Keratinocyte (primary cell): ENCODE measurements at regions not wholly inside any gene's neighbourhood (a gene's known extent, or its start where the extent isn't known, plus 50 kb on each side); places are given as distances from the start of the nearest gene placed in this dataset.
"Not testable (repeated sequence)": the region's sequence is repeated elsewhere in the genome, so short reads cannot be mapped to it uniquely, and the experiment has no call there.

ENCODE experiments used
- DNase-seq: peaks from one replicate; pipeline ENCODE4 v3.0.0-alpha.2; 2011; ENCODE audit warnings: low read depth, missing footprints, low spot score
- FAIRE-seq: peaks from 2 replicates; lab custom pipeline; 2011; peaks lifted over from hg19 to GRCh38; lab: Jason Lieb, UNC
- H2AFZ ChIP-seq: 2 replicates; pipeline ENCODE4 v1.6.0; 2012; ENCODE audit warnings: low read length, control low read depth, inconsistent platforms; ENCODE audit not compliant: control insufficient read depth
- H3K27ac ChIP-seq: 2 replicates; pipeline ENCODE4 v1.5.1; 2011; ENCODE audit warnings: low read length; ENCODE audit not compliant: control insufficient read depth, insufficient read depth
- H3K27me3 ChIP-seq: 3 replicates; pipeline ENCODE4 v1.6.0; 2011; ENCODE audit warnings: low read length; ENCODE audit not compliant: control insufficient read depth, insufficient read depth; ENCODE audit errors: extremely low read depth
- H3K36me3 ChIP-seq, 2 experiments: 2 replicates in 1 of 2; 3 replicates in 1 of 2; pipeline ENCODE4 v1.5.1; 2011; ENCODE audit warnings: low read length in 2 of 2, mild to moderate bottlenecking in 1 of 2; ENCODE audit not compliant: control insufficient read depth in 2 of 2, insufficient read depth in 2 of 2; ENCODE audit errors: extremely low read depth in 1 of 2
- H3K4me1 ChIP-seq: 3 replicates; pipeline ENCODE4 v1.5.1; 2011; ENCODE audit warnings: low read length; ENCODE audit not compliant: control insufficient read depth, insufficient read depth; ENCODE audit errors: extremely low read depth
- H3K4me2 ChIP-seq: 3 replicates; pipeline ENCODE4 v1.6.0; 2011; ENCODE audit warnings: low read depth, low read length; ENCODE audit not compliant: control insufficient read depth, insufficient read depth; ENCODE audit errors: extremely low read depth
- H3K4me3 ChIP-seq, 3 experiments: fragments of 200-600 bp in 1 of 3; sonication (generic) in 1 of 3; 2 replicates in 2 of 3; 3 replicates in 1 of 3; pipeline ENCODE4 v1.5.1; 2011 to 2016; ENCODE audit warnings: low read length in 3 of 3, mild to moderate bottlenecking in 3 of 3, control low read depth in 2 of 3, inconsistent platforms in 1 of 3, low read depth in 1 of 3, mixed read lengths in 1 of 3, mixed run types in 1 of 3, moderate library complexity in 1 of 3; ENCODE audit not compliant: control insufficient read depth in 2 of 3, insufficient read depth in 2 of 3; ENCODE audit errors: extremely low read depth in 1 of 3
- H3K79me2 ChIP-seq: 2 replicates; pipeline ENCODE4 v1.6.0; 2012; ENCODE audit warnings: low read length; ENCODE audit not compliant: control insufficient read depth, insufficient read depth
- H3K9ac ChIP-seq: 3 replicates; pipeline ENCODE4 v1.6.0; 2011; ENCODE audit warnings: low read length; ENCODE audit not compliant: control insufficient read depth, insufficient read depth; ENCODE audit errors: extremely low read depth
- H3K9me1 ChIP-seq: 3 replicates; pipeline ENCODE4 v1.6.0; 2011; ENCODE audit warnings: low read length; ENCODE audit not compliant: control insufficient read depth, insufficient read depth; ENCODE audit errors: extremely low read depth
- H3K9me3 ChIP-seq: 2 replicates; pipeline ENCODE4 v1.5.1; 2012; ENCODE audit warnings: low read depth, low read length; ENCODE audit not compliant: control insufficient read depth
- H4K20me1 ChIP-seq: 3 replicates; pipeline ENCODE4 v1.6.0; 2011; ENCODE audit warnings: low read length; ENCODE audit not compliant: control insufficient read depth, insufficient read depth; ENCODE audit errors: extremely low read depth
- EZH2 ChIP-seq: IDR thresholded peaks from one replicate; pipeline ENCODE4 v1.6.1; 2012; ENCODE audit warnings: inconsistent platforms, mild to moderate bottlenecking, low read length, moderate library complexity
- dilution Hi-C: fragments of 300-500 bp; cut with MboI; formaldehyde crosslinking; loops from one replicate; pipeline ENCODE4 v1.7.0; 2020; ENCODE audit warnings: low sequenced_read_pairs; ENCODE audit not compliant: extremely low pct_ligation_motif_present
- TF ChIP-seq, protein P1 (sequence below), 3 experiments: IDR thresholded peaks in 1 of 3; conservative IDR thresholded peaks in 1 of 3; optimal IDR thresholded peaks in 1 of 3; 2 replicates in 2 of 3; 3 replicates in 1 of 3; pipeline versions ENCODE3 to v1.5.1; 2011; ENCODE audit warnings: low read length in 3 of 3, mild to moderate bottlenecking in 3 of 3, moderate library complexity in 2 of 3, control low read depth in 1 of 3, inconsistent platforms in 1 of 3; ENCODE audit not compliant: insufficient read depth in 2 of 3; ENCODE audit errors: extremely low read depth in 1 of 3

DNA sequence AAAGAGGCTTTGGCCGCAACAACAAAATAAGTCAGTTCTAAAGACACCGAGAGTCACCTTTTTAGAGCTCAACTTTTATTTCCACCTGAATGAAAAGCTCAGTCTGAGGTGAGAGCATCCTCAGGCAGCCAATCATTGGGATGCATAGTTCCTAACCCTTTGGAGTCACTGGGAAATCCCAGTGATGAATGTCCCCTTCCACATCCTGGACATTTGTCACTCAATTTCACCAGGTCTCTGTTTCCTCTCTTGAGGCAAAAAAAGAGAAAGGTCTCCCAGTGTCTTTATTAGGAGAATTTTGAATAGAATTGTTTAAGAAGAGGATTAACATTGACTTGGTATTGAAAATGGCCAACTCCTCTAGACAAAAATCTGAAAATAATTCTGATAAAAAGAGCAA is 137.5 kb upstream of the SPRED1 start:
- H3K79me2 ChIP-seq = no peaks in the 10 kb centered on the region
- H3K27me3 ChIP-seq = no peaks in the 10 kb centered on the region
- H3K27ac ChIP-seq = no peak overlapping the region
- DNase-seq = no peak
- H3K4me3 ChIP-seq = no peak overlapping the region
- no peaks in the 10 kb centered on the region for H3K36me3 ChIP-seq
- FAIRE-seq = no peak
- no peaks in the 10 kb centered on the region for H3K4me1 ChIP-seq
- H3K9me1 ChIP-seq = no peaks in the 10 kb centered on the region
- H3K9me3 ChIP-seq = no peaks in the 10 kb centered on the region
- TF ChIP-seq, protein P1, sequence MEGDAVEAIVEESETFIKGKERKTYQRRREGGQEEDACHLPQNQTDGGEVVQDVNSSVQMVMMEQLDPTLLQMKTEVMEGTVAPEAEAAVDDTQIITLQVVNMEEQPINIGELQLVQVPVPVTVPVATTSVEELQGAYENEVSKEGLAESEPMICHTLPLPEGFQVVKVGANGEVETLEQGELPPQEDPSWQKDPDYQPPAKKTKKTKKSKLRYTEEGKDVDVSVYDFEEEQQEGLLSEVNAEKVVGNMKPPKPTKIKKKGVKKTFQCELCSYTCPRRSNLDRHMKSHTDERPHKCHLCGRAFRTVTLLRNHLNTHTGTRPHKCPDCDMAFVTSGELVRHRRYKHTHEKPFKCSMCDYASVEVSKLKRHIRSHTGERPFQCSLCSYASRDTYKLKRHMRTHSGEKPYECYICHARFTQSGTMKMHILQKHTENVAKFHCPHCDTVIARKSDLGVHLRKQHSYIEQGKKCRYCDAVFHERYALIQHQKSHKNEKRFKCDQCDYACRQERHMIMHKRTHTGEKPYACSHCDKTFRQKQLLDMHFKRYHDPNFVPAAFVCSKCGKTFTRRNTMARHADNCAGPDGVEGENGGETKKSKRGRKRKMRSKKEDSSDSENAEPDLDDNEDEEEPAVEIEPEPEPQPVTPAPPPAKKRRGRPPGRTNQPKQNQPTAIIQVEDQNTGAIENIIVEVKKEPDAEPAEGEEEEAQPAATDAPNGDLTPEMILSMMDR (optimal IDR thresholded peaks at IDR 0.05 in 1 of 3, IDR thresholded peaks at IDR 0.05 in 1 of 3, conservative IDR thresholded peaks at IDR 0.05 in 1 of 3; ENCODE audit: extremely low read depth in 1 of 3, insufficient read depth in 2 of 3, low read length in 3 of 3) = no peak
- TF ChIP-seq EZH2 = no peak
- no peak overlapping the region for H3K9ac ChIP-seq
- no peaks in the 10 kb centered on the region for H4K20me1 ChIP-seq
- H2AFZ ChIP-seq = no peak overlapping the region
- dilution Hi-C loops = no loop called here
- no peak overlapping the region for H3K4me2 ChIP-seq

DNA sequence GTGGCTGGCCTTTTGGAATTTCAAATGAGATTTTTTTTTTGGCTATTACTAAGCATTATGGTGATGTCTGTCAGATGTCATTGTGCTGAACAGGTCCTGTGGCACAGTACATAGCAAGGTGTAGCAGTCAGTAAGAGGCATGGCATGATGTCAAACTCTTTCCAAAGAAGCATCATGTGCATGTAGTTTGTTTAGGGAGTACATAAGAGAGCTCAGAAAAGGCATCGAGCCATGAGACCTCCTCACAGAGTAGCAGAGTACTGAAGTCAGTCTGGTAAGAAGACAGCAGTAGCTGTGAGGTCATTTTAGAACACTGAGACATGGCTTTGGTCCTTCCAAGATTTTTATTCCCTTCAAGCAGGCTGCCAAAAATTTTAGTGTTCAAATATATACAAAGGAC is 134.9 kb upstream of the SPRED1 start:
- DNase-seq (no peak), FAIRE-seq (peak; percentile 13)
- Histone ChIP-seq H3K9me1 (no peaks in the 10 kb centered on the region), H3K9me3 (no peaks in the 10 kb centered on the region), H3K4me3 (no peak overlapping the region), H3K79me2 (no peaks in the 10 kb centered on the region), H3K27ac (no peak overlapping the region), H2AFZ (no peak overlapping the region), H3K4me2 (no peak overlapping the region), H3K9ac (no peak overlapping the region), H3K4me1 (no peaks in the 10 kb centered on the region), H3K27me3 (no peaks in the 10 kb centered on the region), H3K36me3 (no peaks in the 10 kb centered on the region), H4K20me1 (no peaks in the 10 kb centered on the region)
- TF ChIP-seq EZH2 = no peak
- TF ChIP-seq, protein P1 (optimal IDR thresholded peaks at IDR 0.05 in 1 of 3, IDR thresholded peaks at IDR 0.05 in 1 of 3, conservative IDR thresholded peaks at IDR 0.05 in 1 of 3; ENCODE audit: extremely low read depth in 1 of 3, insufficient read depth in 2 of 3, low read length in 3 of 3) = no peak
- dilution Hi-C loops = no loop called here

DNA sequence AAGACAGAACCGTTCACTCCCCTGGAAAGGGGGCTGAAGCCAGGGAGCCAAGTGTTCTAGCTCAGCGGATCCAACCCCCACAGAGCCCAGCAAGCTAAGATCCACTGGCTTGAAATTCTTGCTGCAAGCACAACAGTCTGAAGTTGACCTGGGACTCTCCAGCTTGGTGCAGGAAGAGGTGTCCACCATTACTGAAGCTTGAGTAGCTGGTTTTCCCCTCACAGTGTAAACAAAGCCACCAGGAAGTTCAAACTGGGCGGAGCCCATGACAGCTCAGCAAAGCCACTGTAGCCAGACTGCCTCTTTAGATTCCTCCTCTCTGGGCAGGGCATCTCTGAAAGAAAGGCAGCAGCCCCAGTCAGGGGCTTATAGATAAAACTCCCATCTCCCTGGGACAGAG is 132.8 kb upstream of the SPRED1 start:
- H3K27ac ChIP-seq, H4K20me1 ChIP-seq, H3K9me1 ChIP-seq, H3K27me3 ChIP-seq, H3K4me1 ChIP-seq, H3K79me2 ChIP-seq, H3K9ac ChIP-seq, DNase-seq, dilution Hi-C loops, FAIRE-seq, H3K4me3 ChIP-seq, H3K36me3 ChIP-seq, H3K9me3 ChIP-seq, H3K4me2 ChIP-seq: not testable (repeated sequence)
- H2AFZ ChIP-seq = peak overlapping the region; percentile 61
